Parathyroid adenoma (tissue), 2 donors: ENCODE measurements at regions not wholly inside any gene's neighbourhood (a gene's known extent, or its start where the extent isn't known, plus 50 kb on each side); places are given as distances from the start of the nearest gene placed in this dataset.
A peak's percentile ranks its signal among the peaks of the same experiment; 100 is the strongest.

Source experiments
- H2AFZ ChIP-seq: fragments of 300-600 bp; sonication (generic); one replicate; pipeline ENCODE4 v1.7.0; 2017; ENCODE audit warnings: antibody characterized with exemption, mild to moderate bottlenecking
- H3K27ac ChIP-seq: fragments of 300-600 bp; sonication (generic); one replicate; pipeline ENCODE4 v1.7.0; 2017
- H3K27me3 ChIP-seq: fragments of 300-600 bp; sonication (generic); one replicate; pipeline ENCODE4 v1.7.0; 2017; ENCODE audit warnings: low read length; ENCODE audit not compliant: control insufficient read depth, insufficient read depth
- H3K36me3 ChIP-seq: fragments of 300-600 bp; sonication (generic); one replicate; pipeline ENCODE4 v1.7.0; 2017; ENCODE audit warnings: low read length; ENCODE audit not compliant: control insufficient read depth, insufficient read depth
- H3K4me1 ChIP-seq: fragments of 300-600 bp; sonication (generic); one replicate; pipeline ENCODE4 v1.7.0; 2017; ENCODE audit warnings: control low read depth
- H3K4me2 ChIP-seq: fragments of 300-600 bp; sonication (generic); one replicate; pipeline ENCODE4 v1.7.0; 2017; ENCODE audit warnings: low read length
- H3K4me3 ChIP-seq: fragments of 300-600 bp; sonication (generic); one replicate; pipeline ENCODE4 v1.7.0; 2017; ENCODE audit warnings: low read depth, low read length
- H3K79me2 ChIP-seq: fragments of 300-600 bp; sonication (generic); one replicate; pipeline ENCODE4 v1.7.0; 2017; ENCODE audit warnings: control low read depth
- H3K9ac ChIP-seq: fragments of 300-600 bp; sonication (generic); one replicate; pipeline ENCODE4 v1.7.0; 2017; ENCODE audit warnings: mild to moderate bottlenecking
- H3K9me3 ChIP-seq: fragments of 300-600 bp; sonication (generic); one replicate; pipeline ENCODE4 v1.7.0; 2017; ENCODE audit warnings: low read length; ENCODE audit not compliant: control insufficient read depth
- CTCF ChIP-seq: fragments of 300-600 bp; sonication (generic); IDR thresholded peaks from one replicate; pipeline ENCODE4 v1.7.0; 2017; ENCODE audit warnings: antibody characterized with exemption, mild to moderate bottlenecking
- donor health status: primary hyperparathyroidism.

DNA sequence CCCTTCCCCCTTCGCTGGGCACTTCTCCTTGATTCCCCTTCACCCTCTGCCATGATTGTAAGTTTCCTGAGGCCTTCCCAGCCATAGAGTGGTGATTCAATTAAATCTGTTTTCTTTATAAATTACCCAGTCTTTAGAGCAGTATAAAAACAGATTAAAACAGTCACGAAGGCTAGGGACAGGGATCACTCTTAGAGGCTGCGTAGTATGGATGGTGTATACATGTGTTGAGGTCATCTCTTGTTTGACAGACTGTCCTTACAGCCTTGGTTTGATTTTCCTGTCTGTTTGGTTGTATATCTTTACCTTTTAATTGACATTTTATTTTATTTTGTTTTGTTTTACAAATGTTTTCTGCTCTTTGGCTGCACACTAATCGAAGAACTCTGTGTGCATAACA, 1155.7 kb upstream of the CDH18 start:
- no peak overlapping the region for H2AFZ ChIP-seq
- H3K79me2 ChIP-seq = no peaks in the 10 kb centered on the region
- H3K27me3 ChIP-seq = no peaks in the 10 kb centered on the region
- H3K4me2 ChIP-seq = no peak overlapping the region
- H3K4me3 ChIP-seq = no peak overlapping the region
- H3K9me3 ChIP-seq = no peaks in the 10 kb centered on the region
- no peak overlapping the region for H3K27ac ChIP-seq
- no peak for TF ChIP-seq CTCF
- H3K36me3 ChIP-seq = no peaks in the 10 kb centered on the region
- H3K4me1 ChIP-seq = no peaks in the 10 kb centered on the region
- H3K9ac ChIP-seq = no peak overlapping the region

DNA sequence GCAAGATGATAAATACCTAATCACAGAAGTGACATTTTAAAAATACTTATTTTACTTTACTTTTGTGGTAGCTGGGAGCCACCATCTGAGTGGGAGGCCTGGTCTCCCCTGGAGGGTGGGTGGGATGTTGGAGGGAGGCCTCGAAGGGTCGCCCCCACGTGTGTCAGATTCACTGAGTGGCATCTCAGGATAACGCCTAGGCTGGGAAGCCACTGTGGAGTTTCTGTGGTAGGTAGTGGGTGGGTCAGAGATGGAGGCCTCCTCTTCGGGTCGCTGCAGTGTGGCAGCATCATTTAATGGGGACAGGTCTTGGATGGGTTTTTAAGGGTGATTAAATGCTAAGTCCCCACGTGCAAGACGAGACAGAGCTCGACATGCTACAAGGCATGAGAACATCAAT, 1154.8 kb upstream of the CDH18 start:
- Histone ChIP-seq H3K79me2 (no peaks in the 10 kb centered on the region), H2AFZ (no peak overlapping the region), H3K27me3 (no peaks in the 10 kb centered on the region), H3K27ac (no peak overlapping the region), H3K9me3 (no peaks in the 10 kb centered on the region), H3K4me1 (no peaks in the 10 kb centered on the region), H3K9ac (no peak overlapping the region), H3K4me3 (no peak overlapping the region), H3K36me3 (no peaks in the 10 kb centered on the region), H3K4me2 (no peak overlapping the region)
- TF ChIP-seq CTCF = no peak

DNA sequence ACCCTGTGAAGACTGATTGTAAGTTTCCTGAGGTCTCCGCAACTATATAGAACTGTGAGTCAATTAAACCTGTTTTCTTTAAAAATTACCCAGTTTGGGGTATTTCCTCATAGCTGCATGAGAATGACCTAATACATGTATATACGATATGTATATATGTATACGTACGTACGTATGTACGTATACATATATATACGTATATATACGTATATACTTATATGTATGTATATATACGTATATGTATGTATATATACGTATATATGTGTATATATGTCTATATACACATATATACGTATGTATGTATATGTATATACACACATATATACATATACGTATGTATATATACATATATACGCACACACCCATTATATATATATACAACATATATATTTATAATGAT, 1153.0 kb upstream of the CDH18 start:
- no peaks in the 10 kb centered on the region for H3K4me1 ChIP-seq
- H3K4me3 ChIP-seq = no peak overlapping the region
- no peak overlapping the region for H3K27ac ChIP-seq
- no peaks in the 10 kb centered on the region for H3K27me3 ChIP-seq
- no peak overlapping the region for H2AFZ ChIP-seq
- H3K9me3 ChIP-seq = no peaks in the 10 kb centered on the region
- H3K4me2 ChIP-seq = no peak overlapping the region
- no peak overlapping the region for H3K9ac ChIP-seq
- no peaks in the 10 kb centered on the region for H3K36me3 ChIP-seq
- no peaks in the 10 kb centered on the region for H3K79me2 ChIP-seq
- no peak for TF ChIP-seq CTCF

- Histone ChIP-seq H3K4me2 (peak overlapping the region; percentile 30), H3K4me3 (no peak overlapping the region), H3K9ac (no peak overlapping the region), H3K36me3 (no peaks in the 10 kb centered on the region), H3K27ac (no peak overlapping the region), H3K4me1 (no peaks in the 10 kb centered on the region), H2AFZ (no peak overlapping the region), H3K9me3 (no peaks in the 10 kb centered on the region), H3K79me2 (no peaks in the 10 kb centered on the region), H3K27me3 (no peaks in the 10 kb centered on the region)
- no peak for TF ChIP-seq CTCF
Observed at GRCh38 chr5:21126236-21126635, 1138.2 kb upstream of the CDH18 start.

DNA sequence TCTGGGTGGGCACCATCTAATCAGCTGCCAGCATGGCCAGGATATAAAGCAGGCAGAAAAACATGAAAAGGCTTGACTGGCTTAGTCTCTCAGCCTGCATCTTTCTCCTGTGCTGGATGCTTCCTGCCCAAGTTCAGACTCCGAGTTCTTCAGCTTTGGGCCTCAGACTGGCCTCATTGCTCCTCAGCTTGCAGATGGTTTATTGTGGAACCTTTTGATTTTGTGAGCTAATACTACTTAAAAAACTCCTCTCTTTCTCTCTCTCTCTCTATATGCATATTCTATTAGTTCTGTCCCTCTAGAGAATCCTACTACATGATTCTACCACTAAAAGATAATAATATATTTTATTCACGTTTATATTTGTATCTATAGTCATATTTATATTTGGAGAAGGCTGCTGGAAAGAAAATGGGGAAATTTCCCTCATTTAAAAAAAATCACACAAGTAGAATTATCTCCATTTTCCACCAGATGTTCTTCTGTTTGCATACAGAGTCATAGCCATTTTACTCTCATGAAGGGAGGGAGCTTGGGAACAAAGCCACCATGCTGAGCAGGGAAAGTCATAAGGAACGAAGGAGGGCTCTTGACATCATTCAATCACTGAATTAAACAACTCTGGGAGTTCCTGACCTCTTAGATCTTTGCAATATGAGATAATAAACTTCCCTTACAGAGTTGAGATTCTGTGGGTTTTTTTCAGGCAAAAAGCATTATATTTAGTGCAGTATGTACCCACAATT, 1137.4 kb upstream of the CDH18 start:
- Histone ChIP-seq H3K4me1 (no peaks in the 10 kb centered on the region), H3K9me3 (no peaks in the 10 kb centered on the region), H2AFZ (no peak overlapping the region), H3K4me3 (no peak overlapping the region), H3K27ac (no peak overlapping the region), H3K27me3 (no peaks in the 10 kb centered on the region), H3K36me3 (no peaks in the 10 kb centered on the region), H3K4me2 (no peak overlapping the region), H3K9ac (no peak overlapping the region), H3K79me2 (no peaks in the 10 kb centered on the region)
- no peak for TF ChIP-seq CTCF
